Transverse colon (tissue), 4 donors: ENCODE measurements at regions not wholly inside any gene's neighbourhood (a gene's known extent, or its start where the extent isn't known, plus 50 kb on each side); places are given as distances from the start of the nearest gene placed in this dataset.

Source experiments
- DNase-seq: peaks from one replicate; pipeline ENCODE4 v3.0.0-alpha.2; 2019
- H3K27ac ChIP-seq, 4 donors: fragments of 200-600 bp; sonication (generic); 2 replicates each; pipeline ENCODE4 v1.5.1; 2016 to 2018; ENCODE audit warnings: inconsistent platforms in 4 of 4
- H3K27me3 ChIP-seq: fragments of 200-600 bp; sonication (generic); 2 replicates; pipeline ENCODE4 v1.5.1; 2017; ENCODE audit warnings: inconsistent platforms
- H3K36me3 ChIP-seq, 4 donors: fragments of 200-600 bp; sonication (generic); 2 replicates each; pipeline ENCODE4 v1.5.1; 2017 to 2019; ENCODE audit warnings: inconsistent platforms in 4 of 4
- H3K4me1 ChIP-seq, 4 donors: fragments of 200-600 bp; sonication (generic); 2 replicates each; pipeline ENCODE4 v1.5.1; 2017 to 2020; ENCODE audit warnings: inconsistent platforms in 4 of 4
- H3K4me3 ChIP-seq, 4 donors: fragments of 200-600 bp; sonication (generic); 1 replicate in 1 of 4; 2 replicates in 3 of 4; pipeline versions ENCODE4 v1.5.1 to v1.6.1; 2017 to 2019; ENCODE audit warnings: inconsistent platforms in 4 of 4
- H3K9me3 ChIP-seq, 2 donors: fragments of 200-600 bp; sonication (generic); 2 replicates each; pipeline ENCODE4 v1.5.1; 2017 to 2019; ENCODE audit warnings: inconsistent platforms in 2 of 2
- CTCF ChIP-seq, 5 experiments: fragments of 200-600 bp in 3 of 5; fragments of 450-650 bp in 2 of 5; sonication (generic) in 3 of 5; IDR thresholded peaks; 1 replicate in 2 of 5; 2 replicates in 3 of 5; pipeline ENCODE4 v1.5.1; 2016 to 2017; ENCODE audit warnings: antibody characterized with exemption in 5 of 5, inconsistent platforms in 3 of 5, mild to moderate bottlenecking in 2 of 5, moderate library complexity in 1 of 5
- EP300 ChIP-seq: sonication (generic); formaldehyde crosslinking; IDR thresholded peaks from one replicate; pipeline ENCODE4 v1.6.1; 2017; ENCODE audit warnings: antibody characterized with exemption, low read depth
- POLR2A ChIP-seq: fragments of 450-650 bp; IDR thresholded peaks from one replicate; pipeline ENCODE4 v1.6.1; 2016; ENCODE audit warnings: antibody characterized with exemption, mild to moderate bottlenecking, moderate library complexity
- POLR2AphosphoS5 ChIP-seq, 3 donors: sonication (generic); formaldehyde crosslinking; IDR thresholded peaks; one replicate each; pipeline ENCODE4 v1.6.1; 2016; ENCODE audit warnings: antibody characterized with exemption in 3 of 3
- WGBS, 2 donors: methylation state at CpG; one replicate each; pipeline ENCODE4 v1.1.5; 2018; ENCODE audit warnings: low coverage in 1 of 2; 5-methylcytosine and 5-hydroxymethylcytosine counted together
- in situ Hi-C, 4 donors: fragments of 200-750 bp; cut with MboI; loops; one replicate each; pipeline versions ENCODE4 v1.15.0 to v1.15.1; 2017; ENCODE audit warnings: low sequenced_read_pairs in 3 of 4, low pct_ligation_motif_present in 1 of 4, low pct_unique_long_range_greater_than_20kb in 1 of 4
- intact Hi-C: fragments of 100-400 bp; cut with DNase I; formaldehyde crosslinking; loops from one replicate; pipeline ENCODE4 v1.15.1; 2023; ENCODE audit warnings: low total_unique reads

- no peaks in the 10 kb centered on the region for H3K27me3 ChIP-seq
- WGBS, 2 donors = 92 to 93% methylated on average over 2 of the region's 2 CpGs
- no peaks in the 10 kb centered on the region for H3K36me3 ChIP-seq
- DNase-seq = no peak
- no peaks in the 10 kb centered on the region for H3K9me3 ChIP-seq
- no peaks in the 10 kb centered on the region for H3K4me1 ChIP-seq
- no peak overlapping the region for H3K27ac ChIP-seq
- in situ Hi-C loops = no loop called here
- no peak for TF ChIP-seq EP300
- TF ChIP-seq POLR2A = no peak
- H3K4me3 ChIP-seq = no peak overlapping the region
- intact Hi-C loops = no loop called here
Measured at GRCh38 chr7:8823486-8823885, 390.1 kb downstream of the NXPH1 start.

GRCh38 chr7:8827329-8827728 is 393.9 kb downstream of the NXPH1 start:
- in situ Hi-C loops = no loop called here

GRCh38 chr7:8829100-8829499 is 395.7 kb downstream of the NXPH1 start:
- TF ChIP-seq EP300 = no peak
- no peak for TF ChIP-seq CTCF (IDR thresholded peaks at IDR 0.05)
- TF ChIP-seq POLR2A = no peak
- TF ChIP-seq POLR2AphosphoS5 (IDR thresholded peaks at IDR 0.05) = no peak
- Histone ChIP-seq H3K27ac (no peak overlapping the region), H3K4me3 (no peak overlapping the region), H3K4me1 (no peaks in the 10 kb centered on the region), H3K36me3 (no peaks in the 10 kb centered on the region), H3K27me3 (no peaks in the 10 kb centered on the region), H3K9me3 (no peaks in the 10 kb centered on the region)
- 84 to 91% methylated on average over 4 of the region's 4 CpGs for WGBS, 2 donors
- intact Hi-C loops = no loop called here
- DNase-seq = no peak
- in situ Hi-C loops = no loop called here

More at GRCh38 chr7:8827329-8827728, 393.9 kb downstream of the NXPH1 start:
- Histone ChIP-seq H3K4me1 (no peaks in the 10 kb centered on the region), H3K36me3 (no peaks in the 10 kb centered on the region), H3K9me3 (no peaks in the 10 kb centered on the region), H3K27ac (no peak overlapping the region), H3K4me3 (no peak overlapping the region), H3K27me3 (no peaks in the 10 kb centered on the region)
- TF ChIP-seq EP300 (no peak), POLR2AphosphoS5 (IDR thresholded peaks at IDR 0.05) (no peak), CTCF (IDR thresholded peaks at IDR 0.05) (no peak), POLR2A (no peak)
- intact Hi-C loops = no loop called here
- DNase-seq = no peak
- 78 to 92% methylated on average over 1 of the region's 1 CpG for WGBS, 2 donors

GRCh38 chr7:8831376-8831775 is 398.0 kb downstream of the NXPH1 start:
- H3K27me3 ChIP-seq = no peaks in the 10 kb centered on the region
- intact Hi-C loops (no loop called here), in situ Hi-C loops (no loop called here)
- no peaks in the 10 kb centered on the region for H3K36me3 ChIP-seq
- no peaks in the 10 kb centered on the region for H3K9me3 ChIP-seq
- no peak overlapping the region for H3K4me3 ChIP-seq
- DNase-seq = no peak
- no peaks in the 10 kb centered on the region for H3K4me1 ChIP-seq
- 50 to 87% methylated on average over 1 to 4 of the region's 4 CpGs for WGBS, 2 donors
- no peak overlapping the region for H3K27ac ChIP-seq
- TF ChIP-seq POLR2A (no peak), EP300 (no peak), CTCF (IDR thresholded peaks at IDR 0.05) (no peak), POLR2AphosphoS5 (IDR thresholded peaks at IDR 0.05) (no peak)

GRCh38 chr7:8833355-8833754 is 399.9 kb downstream of the NXPH1 start:
- H3K4me3 ChIP-seq = no peak overlapping the region
- H3K27ac ChIP-seq = no peak overlapping the region

More at GRCh38 chr7:8833355-8833754, 399.9 kb downstream of the NXPH1 start:
- H3K27me3 ChIP-seq = no peaks in the 10 kb centered on the region
- H3K9me3 ChIP-seq = no peaks in the 10 kb centered on the region
- TF ChIP-seq CTCF (IDR thresholded peaks at IDR 0.05) = no peak
- no peaks in the 10 kb centered on the region for H3K36me3 ChIP-seq
- WGBS, 2 donors = 64 to 65% methylated on average over 5 to 6 of the region's 6 CpGs
- intact Hi-C loops = no loop called here
- no peak for DNase-seq
- no peaks in the 10 kb centered on the region for H3K4me1 ChIP-seq
- in situ Hi-C loops = no loop called here
